ENCODE measurements at regions not wholly inside any gene's neighbourhood (a gene's known extent, or its start where the extent isn't known, plus 50 kb on each side); places are given as distances from the start of the nearest gene placed in this dataset.

GRCh38 chr2:58584606-58585118, 343.5 kb upstream of the FANCL start:
- no peak for DNase-seq (ENCODE audit: extremely low read depth, low read depth)

- DNase-seq (ENCODE audit: extremely low read depth, low read depth): no peak
Observed at GRCh38 chr2:58578276-58578675, 337.2 kb upstream of the FANCL start.

GRCh38 chr2:58574873-58575272, 333.7 kb upstream of the FANCL start:
- no peak for DNase-seq (ENCODE audit: extremely low read depth, low read depth)

- DNase-seq (ENCODE audit: extremely low read depth, low read depth): no peak
Observed at GRCh38 chr2:58572731-58573130, 331.6 kb upstream of the FANCL start.

- peak; percentile 79 for DNase-seq (ENCODE audit: extremely low read depth, low read depth)
Observed at GRCh38 chr2:58571181-58571852, 330.2 kb upstream of the FANCL start.

GRCh38 chr2:58569475-58570185, 328.5 kb upstream of the FANCL start:
- no peak for DNase-seq (ENCODE audit: extremely low read depth, low read depth)

- no peak for DNase-seq (ENCODE audit: extremely low read depth, low read depth)
Observed at GRCh38 chr2:58568901-58569300, 327.8 kb upstream of the FANCL start.

GRCh38 chr2:58562276-58562675, 321.2 kb upstream of the FANCL start:
- no peak for DNase-seq (ENCODE audit: extremely low read depth, low read depth)

- no peak for DNase-seq (ENCODE audit: extremely low read depth, low read depth)
Observed at GRCh38 chr2:58560531-58560930, 319.4 kb upstream of the FANCL start.

- DNase-seq (ENCODE audit: extremely low read depth, low read depth): no peak
Observed at GRCh38 chr2:58558881-58559280, 317.8 kb upstream of the FANCL start.

GRCh38 chr2:58557176-58557575, 316.1 kb upstream of the FANCL start:
- no peak for DNase-seq (ENCODE audit: extremely low read depth, low read depth)

GRCh38 chr2:58553937-58554336, 312.8 kb upstream of the FANCL start:
- DNase-seq (ENCODE audit: extremely low read depth, low read depth): no peak

GRCh38 chr2:58553522-58553921, 312.4 kb upstream of the FANCL start:
- no peak for DNase-seq (ENCODE audit: extremely low read depth, low read depth)

GRCh38 chr2:58545300-58546280, 304.5 kb upstream of the FANCL start:
- DNase-seq (ENCODE audit: extremely low read depth, low read depth): no peak

GRCh38 chr2:58543442-58543841, 302.3 kb upstream of the FANCL start:
- DNase-seq (ENCODE audit: extremely low read depth, low read depth): no peak

GRCh38 chr2:58541511-58541910, 300.4 kb upstream of the FANCL start:
- no peak for DNase-seq (ENCODE audit: extremely low read depth, low read depth)

GRCh38 chr2:58540681-58541080, 299.6 kb upstream of the FANCL start:
- no peak for DNase-seq (ENCODE audit: extremely low read depth, low read depth)

GRCh38 chr2:58539973-58540372, 298.8 kb upstream of the FANCL start:
- no peak for DNase-seq (ENCODE audit: extremely low read depth, low read depth)

GRCh38 chr2:58535990-58536389, 294.9 kb upstream of the FANCL start:
- DNase-seq (ENCODE audit: extremely low read depth, low read depth): no peak

GRCh38 chr2:58535182-58535581, 294.1 kb upstream of the FANCL start:
- DNase-seq (ENCODE audit: extremely low read depth, low read depth): no peak

- DNase-seq (ENCODE audit: extremely low read depth, low read depth): no peak
Observed at GRCh38 chr2:58533376-58533775, 292.3 kb upstream of the FANCL start.

Measured in NCI-H460 (cell line).